HCT116 (cell line): ENCODE measurements at regions not wholly inside any gene's neighbourhood (a gene's known extent, or its start where the extent isn't known, plus 50 kb on each side); places are given as distances from the start of the nearest gene placed in this dataset.

Experiments used
- EZH2 ChIP-seq: fragments of 200-600 bp; sonication (generic); IDR thresholded peaks from 2 replicates; pipeline ENCODE4 v1.6.1; 2017; ENCODE audit warnings: antibody characterized with exemption, mixed run types
- JUND ChIP-seq: IDR thresholded peaks from 2 replicates; pipeline ENCODE4 v1.6.1; 2012
- POLR2A ChIP-seq: IDR thresholded peaks from 2 replicates; pipeline ENCODE4 v1.7.0; 2011; ENCODE audit warnings: borderline replicate concordance; ENCODE audit not compliant: insufficient read depth, insufficient read length; ENCODE audit errors: extremely low read depth
- POLR2AphosphoS5 ChIP-seq: IDR thresholded peaks from 2 replicates; pipeline ENCODE4 v1.6.1; 2011; ENCODE audit warnings: mild to moderate bottlenecking, low read depth, low read length, moderate library complexity
- RAD21 ChIP-seq: IDR thresholded peaks from 2 replicates; pipeline ENCODE4 v1.6.1; 2012; ENCODE audit warnings: low read depth, mild to moderate bottlenecking
- SIN3A ChIP-seq: IDR thresholded peaks from 2 replicates; pipeline ENCODE4 v1.6.1; 2012; ENCODE audit warnings: low read depth
- SP1 ChIP-seq: IDR thresholded peaks from 2 replicates; pipeline ENCODE4 v1.6.1; 2012; ENCODE audit warnings: low read depth
- SRF ChIP-seq: IDR thresholded peaks from 2 replicates; pipeline ENCODE4 v1.6.1; 2012; ENCODE audit warnings: low read depth
- TCF7L2 ChIP-seq: IDR thresholded peaks from 2 replicates; pipeline ENCODE4 v1.7.0; 2011; ENCODE audit warnings: borderline replicate concordance, inconsistent platforms; ENCODE audit not compliant: insufficient read depth, insufficient read length; ENCODE audit errors: extremely low read depth
- YY1 ChIP-seq: IDR thresholded peaks from 2 replicates; pipeline ENCODE4 v1.6.1; 2011; ENCODE audit warnings: low read length, low read depth, moderate library complexity, mild to moderate bottlenecking; ENCODE audit not compliant: insufficient replicate concordance; ENCODE audit errors: extremely low read depth
- ZNF274 ChIP-seq: fragments of 200-500 bp; sonication (Bioruptor generic); IDR thresholded peaks from 2 replicates; pipeline ENCODE4 v1.6.1; 2014; ENCODE audit warnings: mild to moderate bottlenecking, low read depth, low read length, inconsistent platforms
- TF ChIP-seq, protein P1 (sequence below), 3 experiments: fragments of 200-600 bp in 1 of 3; sonication (generic) in 1 of 3; IDR thresholded peaks in 2 of 3; conservative IDR thresholded peaks in 1 of 3; 2 replicates each; pipeline ENCODE4 v1.5.1; 2012 to 2017; ENCODE audit warnings: low read depth in 2 of 3, low read length in 2 of 3, antibody characterized with exemption in 1 of 3, borderline replicate concordance in 1 of 3, control low read depth in 1 of 3, mild to moderate bottlenecking in 1 of 3, mixed read lengths in 1 of 3, mixed run types in 1 of 3, moderate library complexity in 1 of 3; ENCODE audit not compliant: insufficient read depth in 1 of 3
- TF ChIP-seq, protein P2 (sequence below): IDR thresholded peaks from 2 replicates; pipeline ENCODE4 v1.6.1; 2011; ENCODE audit warnings: mild to moderate bottlenecking, low read length, moderate library complexity; ENCODE audit not compliant: insufficient replicate concordance; ENCODE audit errors: extremely low read depth
- TF ChIP-seq, protein P3 (sequence below): IDR thresholded peaks from 2 replicates; pipeline ENCODE4 v1.6.1; 2012; ENCODE audit warnings: low read depth

DNA sequence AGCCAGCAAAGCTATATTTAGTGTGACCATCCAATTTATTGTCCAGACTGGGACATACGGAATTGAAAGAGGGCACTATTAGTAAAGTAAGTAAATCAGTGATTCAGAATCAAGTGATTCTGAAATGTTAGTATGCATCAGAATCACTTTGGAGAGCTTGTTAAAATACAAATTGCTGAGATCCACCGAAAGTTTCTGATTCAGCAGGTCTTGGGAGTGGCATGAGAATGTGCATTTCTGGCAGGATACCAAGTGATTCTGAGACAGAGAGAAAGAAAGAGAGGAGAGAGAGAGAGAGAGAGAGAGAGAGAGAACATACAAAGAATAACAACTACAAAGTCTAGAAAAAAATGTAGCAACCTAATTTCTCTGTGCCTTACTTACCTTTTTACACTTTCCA is 65.4 kb upstream of the ASTN2 start:
- TF ChIP-seq, protein P1, sequence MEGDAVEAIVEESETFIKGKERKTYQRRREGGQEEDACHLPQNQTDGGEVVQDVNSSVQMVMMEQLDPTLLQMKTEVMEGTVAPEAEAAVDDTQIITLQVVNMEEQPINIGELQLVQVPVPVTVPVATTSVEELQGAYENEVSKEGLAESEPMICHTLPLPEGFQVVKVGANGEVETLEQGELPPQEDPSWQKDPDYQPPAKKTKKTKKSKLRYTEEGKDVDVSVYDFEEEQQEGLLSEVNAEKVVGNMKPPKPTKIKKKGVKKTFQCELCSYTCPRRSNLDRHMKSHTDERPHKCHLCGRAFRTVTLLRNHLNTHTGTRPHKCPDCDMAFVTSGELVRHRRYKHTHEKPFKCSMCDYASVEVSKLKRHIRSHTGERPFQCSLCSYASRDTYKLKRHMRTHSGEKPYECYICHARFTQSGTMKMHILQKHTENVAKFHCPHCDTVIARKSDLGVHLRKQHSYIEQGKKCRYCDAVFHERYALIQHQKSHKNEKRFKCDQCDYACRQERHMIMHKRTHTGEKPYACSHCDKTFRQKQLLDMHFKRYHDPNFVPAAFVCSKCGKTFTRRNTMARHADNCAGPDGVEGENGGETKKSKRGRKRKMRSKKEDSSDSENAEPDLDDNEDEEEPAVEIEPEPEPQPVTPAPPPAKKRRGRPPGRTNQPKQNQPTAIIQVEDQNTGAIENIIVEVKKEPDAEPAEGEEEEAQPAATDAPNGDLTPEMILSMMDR (IDR thresholded peaks at IDR 0.05 in 2 of 3, conservative IDR thresholded peaks at IDR 0.05 in 1 of 3; ENCODE audit: borderline replicate concordance in 1 of 3, insufficient read depth in 1 of 3, low read depth in 2 of 3, low read length in 2 of 3) = no peak
- TF ChIP-seq ZNF274 (no peak), POLR2A (no peak), SP1 (no peak), POLR2AphosphoS5 (no peak), EZH2 (no peak), TCF7L2 (no peak), SIN3A (no peak), SRF (no peak), RAD21 (no peak), YY1 (no peak), JUND (no peak)
- TF ChIP-seq, protein P2, sequence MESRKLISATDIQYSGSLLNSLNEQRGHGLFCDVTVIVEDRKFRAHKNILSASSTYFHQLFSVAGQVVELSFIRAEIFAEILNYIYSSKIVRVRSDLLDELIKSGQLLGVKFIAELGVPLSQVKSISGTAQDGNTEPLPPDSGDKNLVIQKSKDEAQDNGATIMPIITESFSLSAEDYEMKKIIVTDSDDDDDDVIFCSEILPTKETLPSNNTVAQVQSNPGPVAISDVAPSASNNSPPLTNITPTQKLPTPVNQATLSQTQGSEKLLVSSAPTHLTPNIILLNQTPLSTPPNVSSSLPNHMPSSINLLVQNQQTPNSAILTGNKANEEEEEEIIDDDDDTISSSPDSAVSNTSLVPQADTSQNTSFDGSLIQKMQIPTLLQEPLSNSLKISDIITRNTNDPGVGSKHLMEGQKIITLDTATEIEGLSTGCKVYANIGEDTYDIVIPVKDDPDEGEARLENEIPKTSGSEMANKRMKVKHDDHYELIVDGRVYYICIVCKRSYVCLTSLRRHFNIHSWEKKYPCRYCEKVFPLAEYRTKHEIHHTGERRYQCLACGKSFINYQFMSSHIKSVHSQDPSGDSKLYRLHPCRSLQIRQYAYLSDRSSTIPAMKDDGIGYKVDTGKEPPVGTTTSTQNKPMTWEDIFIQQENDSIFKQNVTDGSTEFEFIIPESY = no peak
- TF ChIP-seq, protein P3, sequence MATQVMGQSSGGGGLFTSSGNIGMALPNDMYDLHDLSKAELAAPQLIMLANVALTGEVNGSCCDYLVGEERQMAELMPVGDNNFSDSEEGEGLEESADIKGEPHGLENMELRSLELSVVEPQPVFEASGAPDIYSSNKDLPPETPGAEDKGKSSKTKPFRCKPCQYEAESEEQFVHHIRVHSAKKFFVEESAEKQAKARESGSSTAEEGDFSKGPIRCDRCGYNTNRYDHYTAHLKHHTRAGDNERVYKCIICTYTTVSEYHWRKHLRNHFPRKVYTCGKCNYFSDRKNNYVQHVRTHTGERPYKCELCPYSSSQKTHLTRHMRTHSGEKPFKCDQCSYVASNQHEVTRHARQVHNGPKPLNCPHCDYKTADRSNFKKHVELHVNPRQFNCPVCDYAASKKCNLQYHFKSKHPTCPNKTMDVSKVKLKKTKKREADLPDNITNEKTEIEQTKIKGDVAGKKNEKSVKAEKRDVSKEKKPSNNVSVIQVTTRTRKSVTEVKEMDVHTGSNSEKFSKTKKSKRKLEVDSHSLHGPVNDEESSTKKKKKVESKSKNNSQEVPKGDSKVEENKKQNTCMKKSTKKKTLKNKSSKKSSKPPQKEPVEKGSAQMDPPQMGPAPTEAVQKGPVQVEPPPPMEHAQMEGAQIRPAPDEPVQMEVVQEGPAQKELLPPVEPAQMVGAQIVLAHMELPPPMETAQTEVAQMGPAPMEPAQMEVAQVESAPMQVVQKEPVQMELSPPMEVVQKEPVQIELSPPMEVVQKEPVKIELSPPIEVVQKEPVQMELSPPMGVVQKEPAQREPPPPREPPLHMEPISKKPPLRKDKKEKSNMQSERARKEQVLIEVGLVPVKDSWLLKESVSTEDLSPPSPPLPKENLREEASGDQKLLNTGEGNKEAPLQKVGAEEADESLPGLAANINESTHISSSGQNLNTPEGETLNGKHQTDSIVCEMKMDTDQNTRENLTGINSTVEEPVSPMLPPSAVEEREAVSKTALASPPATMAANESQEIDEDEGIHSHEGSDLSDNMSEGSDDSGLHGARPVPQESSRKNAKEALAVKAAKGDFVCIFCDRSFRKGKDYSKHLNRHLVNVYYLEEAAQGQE = no peak
